Neural progenitor cell (in vitro differentiated cells): ENCODE measurements at regions not wholly inside any gene's neighbourhood (a gene's known extent, or its start where the extent isn't known, plus 50 kb on each side); places are given as distances from the start of the nearest gene placed in this dataset.
"Not testable (repeated sequence)": the region's sequence is repeated elsewhere in the genome, so short reads cannot be mapped to it uniquely, and the experiment has no call there.

Experiments
- DNase-seq: peaks from one replicate; pipeline ENCODE4 v3.0.0-alpha.2; 2016; ENCODE audit warnings: low spot score
- H2AFZ ChIP-seq: fragments of 200-600 bp; sonication (generic); replicated peaks from 2 replicates; pipeline ENCODE4 v1.6.1; 2016; ENCODE audit warnings: antibody characterized with exemption
- H3F3A ChIP-seq: fragments of 200-600 bp; sonication (generic); 2 replicates; pipeline ENCODE4 v1.6.1; 2016; ENCODE audit warnings: antibody characterized with exemption, low read depth
- H3K27ac ChIP-seq: fragments of 200-600 bp; sonication (generic); 2 replicates; pipeline ENCODE4 v1.5.1; 2016; ENCODE audit warnings: mild to moderate bottlenecking
- H3K27me3 ChIP-seq: fragments of 200-600 bp; sonication (generic); 2 replicates; pipeline ENCODE4 v1.6.1; 2016; ENCODE audit warnings: mild to moderate bottlenecking, moderate library complexity
- H3K36me3 ChIP-seq: fragments of 200-600 bp; sonication (generic); 2 replicates; pipeline ENCODE4 v1.5.1; 2016
- H3K4me1 ChIP-seq: fragments of 200-600 bp; sonication (generic); 2 replicates; pipeline ENCODE4 v1.6.1; 2016; ENCODE audit warnings: mixed run types
- H3K4me2 ChIP-seq: fragments of 200-600 bp; sonication (generic); 2 replicates; pipeline ENCODE4 v1.6.1; 2016
- H3K4me3 ChIP-seq: fragments of 200-600 bp; sonication (generic); 2 replicates; pipeline ENCODE4 v1.5.1; 2016
- H3K79me2 ChIP-seq: fragments of 200-600 bp; sonication (generic); 2 replicates; pipeline ENCODE4 v1.6.1; 2016; ENCODE audit warnings: low read depth
- H3K9ac ChIP-seq: fragments of 200-600 bp; sonication (generic); 2 replicates; pipeline ENCODE4 v1.6.1; 2016
- H3K9me3 ChIP-seq: fragments of 200-600 bp; sonication (generic); 2 replicates; pipeline ENCODE4 v1.5.1; 2016; ENCODE audit warnings: low read depth
- H4K20me1 ChIP-seq: fragments of 200-600 bp; sonication (generic); 2 replicates; pipeline ENCODE4 v1.6.1; 2016; ENCODE audit warnings: low read depth
- H3K27ac Mint-ChIP-seq: 3 replicates; pipeline ENCODE4 v1.8.0; 2021; ENCODE audit warnings: mixed read lengths
- H3K27me3 Mint-ChIP-seq: 2 replicates; pipeline ENCODE4 v1.8.0; 2022; ENCODE audit warnings: low read depth, mild to moderate bottlenecking, inconsistent platforms, moderate library complexity, mixed read lengths; ENCODE audit not compliant: insufficient read depth
- H3K36me3 Mint-ChIP-seq: 3 replicates; pipeline ENCODE4 v1.8.0; 2021; ENCODE audit warnings: mixed read lengths
- H3K4me1 Mint-ChIP-seq: 3 replicates; pipeline ENCODE4 v1.8.0; 2021; ENCODE audit warnings: mixed read lengths
- H3K4me3 Mint-ChIP-seq: 3 replicates; pipeline ENCODE4 v1.8.0; 2021; ENCODE audit warnings: mild to moderate bottlenecking, moderate library complexity, mixed read lengths
- H3K9me3 Mint-ChIP-seq: 3 replicates; pipeline ENCODE4 v1.8.0; 2020; ENCODE audit warnings: mixed read lengths
- EZH2 ChIP-seq: fragments of 200-600 bp; sonication (generic); IDR thresholded peaks from 2 replicates; pipeline ENCODE4 v1.6.1; 2017; ENCODE audit warnings: antibody characterized with exemption, mild to moderate bottlenecking, moderate library complexity
- EZH2phosphoT487 ChIP-seq: fragments of 200-600 bp; sonication (generic); IDR thresholded peaks from 2 replicates; pipeline ENCODE4 v1.6.1; 2017; ENCODE audit warnings: antibody characterized with exemption
- TF ChIP-seq, protein P1 (sequence below): fragments of 200-600 bp; sonication (generic); IDR thresholded peaks from 2 replicates; pipeline ENCODE4 v1.5.1; 2017; ENCODE audit warnings: antibody characterized with exemption, mild to moderate bottlenecking

GRCh38 chr2:195572895-195573683 lies 83.9 kb upstream of the SLC39A10 start:
- no peaks in the 10 kb centered on the region for H3K9me3 ChIP-seq
- no peaks in the 10 kb centered on the region for H3F3A ChIP-seq
- Mint-ChIP-seq H3K4me3 (no peak overlapping the region), H3K9me3 (peaks cover 8% of the 10 kb centered on the region), H3K27me3 (peaks cover 3% of the 10 kb centered on the region), H3K36me3 (no peaks in the 10 kb centered on the region), H3K4me1 (peaks cover 12% of the 10 kb centered on the region), H3K27ac (no peak overlapping the region)
- H3K36me3 ChIP-seq, result no peaks in the 10 kb centered on the region
- no peaks in the 10 kb centered on the region for H4K20me1 ChIP-seq
- H3K27ac ChIP-seq, result no peak overlapping the region
- no peak overlapping the region for H3K4me2 ChIP-seq
- H3K79me2 ChIP-seq, result no peaks in the 10 kb centered on the region
- H2AFZ ChIP-seq, result no peak overlapping the region
- TF ChIP-seq, protein P1, sequence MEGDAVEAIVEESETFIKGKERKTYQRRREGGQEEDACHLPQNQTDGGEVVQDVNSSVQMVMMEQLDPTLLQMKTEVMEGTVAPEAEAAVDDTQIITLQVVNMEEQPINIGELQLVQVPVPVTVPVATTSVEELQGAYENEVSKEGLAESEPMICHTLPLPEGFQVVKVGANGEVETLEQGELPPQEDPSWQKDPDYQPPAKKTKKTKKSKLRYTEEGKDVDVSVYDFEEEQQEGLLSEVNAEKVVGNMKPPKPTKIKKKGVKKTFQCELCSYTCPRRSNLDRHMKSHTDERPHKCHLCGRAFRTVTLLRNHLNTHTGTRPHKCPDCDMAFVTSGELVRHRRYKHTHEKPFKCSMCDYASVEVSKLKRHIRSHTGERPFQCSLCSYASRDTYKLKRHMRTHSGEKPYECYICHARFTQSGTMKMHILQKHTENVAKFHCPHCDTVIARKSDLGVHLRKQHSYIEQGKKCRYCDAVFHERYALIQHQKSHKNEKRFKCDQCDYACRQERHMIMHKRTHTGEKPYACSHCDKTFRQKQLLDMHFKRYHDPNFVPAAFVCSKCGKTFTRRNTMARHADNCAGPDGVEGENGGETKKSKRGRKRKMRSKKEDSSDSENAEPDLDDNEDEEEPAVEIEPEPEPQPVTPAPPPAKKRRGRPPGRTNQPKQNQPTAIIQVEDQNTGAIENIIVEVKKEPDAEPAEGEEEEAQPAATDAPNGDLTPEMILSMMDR, result no peak
- no peak for TF ChIP-seq EZH2
- no peaks in the 10 kb centered on the region for H3K4me1 ChIP-seq
- no peaks in the 10 kb centered on the region for H3K27me3 ChIP-seq
- H3K9ac ChIP-seq, result no peak overlapping the region
- no peak overlapping the region for H3K4me3 ChIP-seq
- DNase-seq, result no peak

DNA sequence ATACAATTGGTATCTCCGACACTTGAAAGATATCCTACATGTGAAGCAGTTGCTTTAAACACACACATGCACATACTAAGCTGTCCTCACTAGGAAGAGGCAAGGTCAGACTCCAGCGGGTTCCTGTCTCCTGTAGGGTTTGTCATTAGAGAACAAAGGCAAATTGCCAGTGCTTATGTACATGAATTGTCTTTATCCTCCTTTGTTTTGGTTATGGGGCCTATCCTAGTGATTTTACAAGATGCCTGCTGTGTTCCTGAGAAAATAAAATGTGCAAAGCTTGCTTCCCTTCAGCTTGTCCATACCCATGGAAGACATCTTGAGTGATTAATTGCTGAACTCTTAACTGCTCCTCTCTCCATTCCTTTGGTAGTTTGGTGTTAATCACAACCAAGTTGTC lies 86.7 kb upstream of the SLC39A10 start:
- Mint-ChIP-seq H3K27ac (peak overlapping the region; percentile 80), H3K4me1 (peaks cover 12% of the 10 kb centered on the region), H3K4me3 (no peak overlapping the region), H3K36me3 (no peaks in the 10 kb centered on the region), H3K9me3 (peaks cover 8% of the 10 kb centered on the region), H3K27me3 (peaks cover 3% of the 10 kb centered on the region)
- Histone ChIP-seq H3K79me2 (no peaks in the 10 kb centered on the region), H3K36me3 (no peaks in the 10 kb centered on the region), H3K4me1 (no peaks in the 10 kb centered on the region), H3F3A (no peaks in the 10 kb centered on the region), H3K4me2 (no peak overlapping the region), H3K27ac (no peak overlapping the region), H3K27me3 (no peaks in the 10 kb centered on the region), H3K4me3 (no peak overlapping the region), H3K9me3 (no peaks in the 10 kb centered on the region), H4K20me1 (no peaks in the 10 kb centered on the region), H2AFZ (peak overlapping the region; percentile 28), H3K9ac (no peak overlapping the region)
- no peak for DNase-seq
- TF ChIP-seq EZH2 (no peak), EZH2phosphoT487 (no peak)
- TF ChIP-seq, protein P1, result no peak

GRCh38 chr2:195569255-195569654 lies 87.8 kb upstream of the SLC39A10 start:
- peaks cover 12% of the 10 kb centered on the region for H3K4me1 Mint-ChIP-seq
- no peaks in the 10 kb centered on the region for H3K9me3 ChIP-seq
- no peaks in the 10 kb centered on the region for H3K27me3 ChIP-seq
- H3K9me3 Mint-ChIP-seq, result peaks cover 8% of the 10 kb centered on the region
- peaks cover 4% of the 10 kb centered on the region for H3K4me1 ChIP-seq
- no peak overlapping the region for H2AFZ ChIP-seq
- no peaks in the 10 kb centered on the region for H4K20me1 ChIP-seq
- H3K9ac ChIP-seq, result no peak overlapping the region
- no peak overlapping the region for H3K4me2 ChIP-seq
- no peak overlapping the region for H3K4me3 Mint-ChIP-seq
- no peaks in the 10 kb centered on the region for H3F3A ChIP-seq
- H3K4me3 ChIP-seq, result no peak overlapping the region
- no peak for DNase-seq
- H3K27me3 Mint-ChIP-seq, result peaks cover 3% of the 10 kb centered on the region
- H3K27ac Mint-ChIP-seq, result peak overlapping the region; percentile 50
- TF ChIP-seq EZH2 (no peak), EZH2phosphoT487 (no peak)
- TF ChIP-seq, protein P1, result no peak
- no peaks in the 10 kb centered on the region for H3K79me2 ChIP-seq
- no peaks in the 10 kb centered on the region for H3K36me3 Mint-ChIP-seq
- H3K27ac ChIP-seq, result no peak overlapping the region
- H3K36me3 ChIP-seq, result no peaks in the 10 kb centered on the region

DNA sequence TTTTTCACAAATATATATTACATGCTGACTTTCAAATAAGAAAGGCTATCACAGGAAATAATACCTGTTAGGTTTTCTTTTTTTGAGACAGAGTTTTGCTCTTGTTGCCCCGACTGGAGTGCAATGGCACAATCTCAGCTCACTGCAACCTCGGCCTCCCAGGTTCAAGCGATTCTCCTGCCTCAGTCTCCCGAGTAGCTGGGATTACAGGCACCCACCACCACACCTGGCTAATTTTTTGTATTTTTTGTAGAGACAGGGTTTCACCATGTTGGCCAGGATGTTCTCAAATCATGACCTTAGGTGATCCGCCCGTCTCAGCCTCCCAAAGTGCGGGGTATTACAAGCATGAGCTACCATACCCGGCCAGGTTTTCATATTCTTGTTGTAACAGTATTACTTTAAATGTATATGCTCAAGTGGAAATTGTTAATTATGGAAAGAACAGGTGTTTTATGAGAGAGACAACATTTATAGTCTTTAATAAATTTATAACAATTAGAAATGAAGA lies 92.3 kb upstream of the SLC39A10 start:
- not testable (repeated sequence) for DNase-seq, H3K79me2 ChIP-seq, H3K27ac ChIP-seq, H3K36me3 ChIP-seq, H3K9ac ChIP-seq, H3K9me3 Mint-ChIP-seq, H3K4me3 ChIP-seq, H3K9me3 ChIP-seq, H4K20me1 ChIP-seq, H3K27me3 Mint-ChIP-seq, H3K4me1 Mint-ChIP-seq, H3F3A ChIP-seq, H3K27me3 ChIP-seq, H3K4me3 Mint-ChIP-seq, H3K4me2 ChIP-seq, H3K27ac Mint-ChIP-seq, H3K4me1 ChIP-seq, H2AFZ ChIP-seq, H3K36me3 Mint-ChIP-seq
